ENCODE measurements at regions not wholly inside any gene's neighbourhood (a gene's known extent, or its start where the extent isn't known, plus 50 kb on each side); places are given as distances from the start of the nearest gene placed in this dataset.

GRCh38 chr5:96243862-96244261 is 189.2 kb downstream of the PCSK1 start:
- Histone ChIP-seq H3K36me3 (ENCODE audit: low read depth) (no peaks in the 10 kb centered on the region), H3K79me2 (ENCODE audit: low read depth) (no peaks in the 10 kb centered on the region), H3K9me2 (ENCODE audit: insufficient read depth) (no peaks in the 10 kb centered on the region), H3K4me1 (replicated peaks; ENCODE audit: insufficient read depth) (peaks cover 22% of the 10 kb centered on the region), H2AFZ (no peak overlapping the region), H3K27me3 (ENCODE audit: insufficient read depth, low read depth) (no peaks in the 10 kb centered on the region), H3K9me3 (ENCODE audit: insufficient read depth, low read depth) (no peaks in the 10 kb centered on the region), H4K20me1 (ENCODE audit: insufficient read depth) (no peaks in the 10 kb centered on the region), H3K27ac (no peak overlapping the region), H3F3A (ENCODE audit: insufficient read depth, low read depth) (no peaks in the 10 kb centered on the region), H3K4me2 (no peak overlapping the region), H3K4me3 (no peak overlapping the region)
- ChIA-PET CTCF (interaction anchor here (0.7 kb wide), 1 partner anchor 14 kb away, joined by 6 read pairs; no protein-coding TSS in a partner anchor), POLR2A (ENCODE audit: unreplicated experiment) (interaction anchor here (0.5 kb wide), 1 partner anchor 43 kb away, joined by 8 read pairs; no protein-coding TSS in a partner anchor)
- intact Hi-C loops (cut with micrococcal nuclease; ENCODE audit: unreplicated experiment), result no loop called here
- BruUV-seq (replicated peaks), result no TSS peak
- no peak for DNase-seq
- TF ChIP-seq CTCF (conservative IDR thresholded peaks at IDR 0.05), result no peak
- no peak for TF ChIP-seq EZH2 (IDR thresholded peaks at IDR 0.05; ENCODE audit: low read depth)

GRCh38 chr5:96243203-96243602 is 189.8 kb downstream of the PCSK1 start:
- Histone ChIP-seq H3K4me3 (no peak overlapping the region), H3K4me2 (no peak overlapping the region), H4K20me1 (ENCODE audit: insufficient read depth) (no peaks in the 10 kb centered on the region), H3K27me3 (ENCODE audit: insufficient read depth, low read depth) (no peaks in the 10 kb centered on the region), H2AFZ (no peak overlapping the region), H3K79me2 (ENCODE audit: low read depth) (no peaks in the 10 kb centered on the region), H3K27ac (no peak overlapping the region), H3K9me2 (ENCODE audit: insufficient read depth) (no peaks in the 10 kb centered on the region), H3F3A (ENCODE audit: insufficient read depth, low read depth) (no peaks in the 10 kb centered on the region), H3K36me3 (ENCODE audit: low read depth) (no peaks in the 10 kb centered on the region), H3K9me3 (ENCODE audit: insufficient read depth, low read depth) (no peaks in the 10 kb centered on the region), H3K4me1 (replicated peaks; ENCODE audit: insufficient read depth) (peaks cover 22% of the 10 kb centered on the region)
- TF ChIP-seq EZH2 (IDR thresholded peaks at IDR 0.05; ENCODE audit: low read depth), result no peak
- TF ChIP-seq CTCF (conservative IDR thresholded peaks at IDR 0.05), result no peak
- no TSS peak for BruUV-seq (replicated peaks)
- no peak for DNase-seq
- ChIA-PET POLR2A (ENCODE audit: unreplicated experiment) (no interaction called here), CTCF (interaction anchor here (0.7 kb wide), 1 partner anchor 13 kb away, joined by 6 read pairs; no protein-coding TSS in a partner anchor)
- intact Hi-C loops (cut with micrococcal nuclease; ENCODE audit: unreplicated experiment), result no loop called here

- H3K79me2 ChIP-seq (ENCODE audit: low read depth), result no peaks in the 10 kb centered on the region
- H2AFZ ChIP-seq, result peak overlapping the region; percentile 48; the same call in 1 of the 2 replicates
- H3K27ac ChIP-seq, result no peak overlapping the region
- H3K4me1 ChIP-seq (replicated peaks; ENCODE audit: insufficient read depth), result peaks cover 22% of the 10 kb centered on the region
- no peaks in the 10 kb centered on the region for H3K9me3 ChIP-seq (ENCODE audit: insufficient read depth, low read depth)
- no peak overlapping the region for H3K4me3 ChIP-seq
- no peaks in the 10 kb centered on the region for H3K36me3 ChIP-seq (ENCODE audit: low read depth)
- no TSS peak for BruUV-seq (replicated peaks)
- H4K20me1 ChIP-seq (ENCODE audit: insufficient read depth), result no peaks in the 10 kb centered on the region
- CTCF ChIA-PET, result no interaction called here
- no peak overlapping the region for H3K4me2 ChIP-seq
- POLR2A ChIA-PET (ENCODE audit: unreplicated experiment), result no interaction called here
- H3K9me2 ChIP-seq (ENCODE audit: insufficient read depth), result no peaks in the 10 kb centered on the region
- H3F3A ChIP-seq (ENCODE audit: insufficient read depth, low read depth), result no peaks in the 10 kb centered on the region
- H3K27me3 ChIP-seq (ENCODE audit: insufficient read depth, low read depth), result no peaks in the 10 kb centered on the region
- DNase-seq, result no peak
- TF ChIP-seq EZH2 (IDR thresholded peaks at IDR 0.05; ENCODE audit: low read depth) (no peak), CTCF (conservative IDR thresholded peaks at IDR 0.05) (no peak)
- intact Hi-C loops (cut with micrococcal nuclease; ENCODE audit: unreplicated experiment), result no loop called here
Observed at GRCh38 chr5:96242571-96242970, 190.5 kb downstream of the PCSK1 start.
